ENCODE measurements at regions not wholly inside any gene's neighbourhood (a gene's known extent, or its start where the extent isn't known, plus 50 kb on each side); places are given as distances from the start of the nearest gene placed in this dataset.
"Not testable (repeated sequence)": the region's sequence is repeated elsewhere in the genome, so short reads cannot be mapped to it uniquely, and the experiment has no call there.

DNA sequence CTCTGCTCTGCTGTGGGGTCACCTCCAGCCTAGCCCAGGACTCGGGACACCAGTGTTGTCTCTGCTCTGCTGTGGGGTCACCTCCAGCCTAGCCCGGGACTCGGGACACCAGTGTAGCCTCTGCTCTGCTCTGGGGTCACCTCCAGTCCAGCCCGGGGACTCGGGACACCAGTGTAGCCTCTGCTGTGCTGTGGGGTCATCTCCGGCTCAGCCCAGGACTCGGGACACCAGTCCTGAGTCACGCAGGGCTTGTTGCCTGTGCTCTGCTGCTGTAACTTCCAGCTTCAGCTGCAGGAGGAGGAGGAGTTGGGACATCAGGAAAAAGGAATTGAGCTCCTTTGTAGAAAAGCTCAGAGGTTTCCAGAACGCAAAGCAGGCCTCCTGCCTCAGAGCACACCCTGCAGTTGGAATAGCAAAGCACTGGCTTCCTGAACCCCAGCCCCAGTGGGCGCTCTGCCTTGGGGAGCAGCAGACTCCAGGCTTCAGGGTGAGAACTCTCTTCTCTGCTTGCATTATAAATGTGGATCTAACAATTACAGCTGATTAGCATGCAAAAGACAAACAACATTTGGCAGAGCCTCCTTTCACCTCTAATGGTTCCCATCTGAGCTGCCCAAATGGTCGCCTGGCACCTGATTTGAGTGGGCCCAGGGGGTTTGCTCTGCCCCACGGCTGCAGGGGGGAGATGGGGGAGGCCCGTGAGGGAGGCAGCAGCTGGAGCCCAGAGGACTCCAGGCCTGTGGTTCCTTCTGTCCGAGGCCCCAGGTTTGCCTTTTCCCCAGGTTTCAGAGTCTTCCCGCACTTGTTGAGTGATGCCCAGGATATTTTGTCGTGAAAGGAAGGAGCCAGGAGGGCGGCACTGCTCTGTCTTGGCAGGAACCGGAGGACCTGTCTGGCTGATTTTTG, 323.7 kb downstream of the ADGRD1 start:
- DNase-seq: not testable (repeated sequence)

DNA sequence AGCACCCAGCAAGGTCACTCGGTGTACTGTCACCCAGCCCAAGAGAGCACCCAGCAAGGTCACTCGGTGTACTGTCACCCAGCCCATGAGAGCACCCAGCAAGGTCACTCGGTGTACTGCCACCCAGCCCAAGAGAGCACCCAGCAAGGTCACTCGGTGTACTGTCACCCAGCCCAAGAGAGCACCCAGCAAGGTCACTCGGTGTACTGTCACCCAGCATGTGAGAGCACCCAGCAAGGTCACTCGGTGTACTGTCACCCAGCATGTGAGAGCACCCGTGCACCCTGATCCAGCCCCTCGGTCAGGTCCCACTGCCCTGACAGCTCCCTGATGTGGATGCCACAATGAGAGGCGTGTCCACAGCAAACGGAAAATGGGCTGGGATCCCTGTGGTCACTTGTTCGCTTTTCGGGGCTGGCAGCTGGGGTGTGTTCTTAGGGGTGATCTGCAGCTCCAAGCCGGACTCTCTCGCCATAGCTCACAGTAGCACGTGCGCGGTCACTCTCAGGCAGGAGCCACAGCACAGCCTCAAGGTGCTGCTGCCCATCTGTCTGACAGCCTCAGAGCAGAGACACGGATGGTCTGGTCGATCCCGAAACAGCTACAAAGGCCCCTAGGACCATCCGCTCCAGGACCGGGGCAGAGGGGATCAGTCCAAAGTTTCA, 324.9 kb downstream of the ADGRD1 start:
- not testable (repeated sequence) for DNase-seq

DNA sequence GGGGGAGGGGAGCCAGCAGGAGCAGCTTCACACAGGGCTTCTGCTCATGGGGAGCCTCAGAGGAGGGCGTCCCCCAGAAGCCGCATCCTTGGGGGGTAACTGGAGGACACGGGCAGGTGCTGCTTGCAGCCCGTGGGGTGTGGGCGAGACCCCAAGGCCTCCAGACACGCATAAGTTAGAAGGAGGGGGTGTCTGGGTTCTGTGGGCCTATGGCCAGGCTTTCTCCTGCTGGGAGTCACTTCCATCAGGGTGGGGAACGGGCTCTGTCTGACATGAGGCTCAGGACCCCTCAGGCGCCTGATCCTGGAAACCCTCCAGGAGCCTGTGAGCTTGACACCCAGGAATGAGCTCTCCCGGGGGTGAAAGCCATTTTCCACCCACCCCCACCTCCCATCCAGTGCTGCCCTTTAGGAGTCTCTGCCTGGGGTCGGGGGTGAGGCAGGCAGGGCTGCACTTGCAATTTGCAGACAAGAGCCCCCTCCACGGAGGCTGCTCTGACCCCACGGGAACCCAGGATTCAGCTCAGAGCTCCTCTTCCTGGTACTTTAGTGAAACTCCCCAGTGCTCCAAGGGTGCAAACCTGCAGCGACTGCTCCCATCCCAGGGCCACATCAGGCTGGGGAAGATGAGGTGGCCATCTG, 325.7 kb downstream of the ADGRD1 start:
- DNase-seq: no peak

DNA sequence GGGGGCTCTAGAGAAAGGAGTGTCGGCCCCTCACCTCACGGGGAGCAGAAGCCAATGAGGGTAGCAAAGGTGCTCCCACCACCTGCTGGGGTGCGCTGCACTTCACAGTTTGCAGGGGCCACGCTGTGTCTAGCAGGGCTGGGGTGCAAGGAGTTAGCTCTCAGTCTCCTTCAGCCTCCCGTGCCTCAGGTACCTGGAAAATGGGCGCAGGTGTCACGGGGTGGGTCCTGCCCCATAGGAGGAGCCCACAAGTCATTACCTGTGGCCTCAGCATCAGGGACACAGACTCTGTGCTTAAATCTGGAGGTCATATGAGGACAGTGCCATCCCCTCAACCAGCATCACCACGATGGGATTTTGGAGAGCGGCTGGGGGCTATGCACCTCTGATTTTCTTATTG, 326.7 kb downstream of the ADGRD1 start:
- no peak for DNase-seq

DNA sequence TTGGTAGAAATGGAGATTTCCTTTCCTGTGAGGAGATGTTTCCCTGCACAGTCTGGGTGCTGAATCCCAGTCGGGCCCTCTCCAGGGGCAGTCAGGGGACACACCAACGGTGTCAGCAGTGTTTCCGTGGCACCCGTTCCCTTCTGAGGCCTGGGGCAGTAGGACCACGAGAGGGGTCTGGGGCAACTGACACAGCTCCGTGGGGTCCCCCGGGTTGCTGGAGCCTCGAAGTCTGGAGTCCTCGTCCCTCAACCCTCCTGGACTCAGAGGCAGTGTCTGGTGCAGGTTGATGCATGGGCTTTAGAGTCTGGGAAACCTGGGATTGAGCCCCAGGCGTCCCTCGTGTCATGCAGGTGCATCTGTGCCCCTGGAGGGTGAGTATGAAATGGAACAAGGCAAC, 327.3 kb downstream of the ADGRD1 start:
- DNase-seq: no peak

DNA sequence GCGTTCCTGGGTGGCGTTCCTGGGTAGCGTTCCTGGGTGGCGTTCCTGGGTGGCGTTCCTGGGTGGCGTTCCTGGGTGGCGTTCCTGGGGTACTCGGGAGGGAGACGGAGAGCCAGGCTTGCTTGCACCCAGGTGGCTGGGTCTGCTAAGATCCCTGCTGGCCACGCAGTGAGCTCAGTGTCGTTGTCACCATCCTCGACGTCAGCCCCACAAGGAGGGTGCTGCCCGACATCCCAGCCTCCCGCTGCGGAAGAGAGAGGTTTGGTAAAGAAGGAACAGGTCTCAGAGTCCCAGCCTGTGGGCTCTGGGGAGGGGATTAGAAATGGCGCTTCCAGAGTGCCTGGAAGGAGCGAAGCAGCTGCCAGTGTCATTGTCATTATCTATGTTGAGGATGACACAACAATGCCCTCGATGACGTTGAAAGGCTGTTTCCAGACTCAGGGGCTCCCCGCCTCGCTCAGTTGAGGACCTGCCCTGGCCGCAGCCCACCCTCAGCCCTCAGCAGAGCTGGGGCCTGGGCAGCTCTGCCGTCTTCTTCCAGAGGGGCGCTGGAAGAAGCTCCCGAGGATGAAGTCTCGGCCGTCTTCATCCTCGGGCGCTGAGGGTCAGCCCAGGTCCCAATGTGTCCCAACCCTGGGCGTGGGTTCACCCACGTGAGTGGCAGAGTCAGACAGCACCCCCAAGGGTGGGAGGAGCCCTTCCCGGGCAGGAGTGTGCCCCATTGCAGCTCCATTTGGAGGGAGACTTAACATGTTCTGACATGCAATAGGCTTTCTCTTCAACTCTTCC, 328.8 kb downstream of the ADGRD1 start:
- DNase-seq: no peak

DNA sequence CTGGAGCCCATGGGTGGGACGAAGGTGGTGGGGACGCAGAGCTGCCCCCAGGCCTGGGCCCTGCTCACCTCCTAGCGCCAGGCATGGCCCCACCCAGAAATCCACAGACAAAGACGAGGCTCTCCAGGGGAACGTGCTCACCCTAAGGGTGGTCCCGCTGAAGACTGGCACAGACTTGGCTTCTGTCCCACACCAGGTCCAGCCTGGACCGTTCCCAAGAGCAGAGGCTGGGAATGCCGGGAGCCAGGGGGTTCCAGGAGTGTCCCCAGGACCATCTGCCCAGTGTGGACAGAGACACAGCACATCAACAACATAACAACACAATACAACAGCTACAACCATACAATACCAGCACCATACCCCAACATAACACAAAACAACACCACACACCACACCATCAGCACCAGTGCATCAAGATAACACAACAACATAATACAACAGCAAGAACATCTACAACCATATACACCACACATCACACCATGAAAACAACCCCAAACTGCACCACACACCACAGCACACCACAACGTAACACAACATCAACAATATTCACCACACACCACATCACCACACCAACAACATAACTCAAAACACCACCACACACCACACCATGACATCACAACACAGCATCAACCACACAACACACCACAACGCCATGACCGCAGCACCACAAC, 329.6 kb downstream of the ADGRD1 start:
- DNase-seq: no peak

DNA sequence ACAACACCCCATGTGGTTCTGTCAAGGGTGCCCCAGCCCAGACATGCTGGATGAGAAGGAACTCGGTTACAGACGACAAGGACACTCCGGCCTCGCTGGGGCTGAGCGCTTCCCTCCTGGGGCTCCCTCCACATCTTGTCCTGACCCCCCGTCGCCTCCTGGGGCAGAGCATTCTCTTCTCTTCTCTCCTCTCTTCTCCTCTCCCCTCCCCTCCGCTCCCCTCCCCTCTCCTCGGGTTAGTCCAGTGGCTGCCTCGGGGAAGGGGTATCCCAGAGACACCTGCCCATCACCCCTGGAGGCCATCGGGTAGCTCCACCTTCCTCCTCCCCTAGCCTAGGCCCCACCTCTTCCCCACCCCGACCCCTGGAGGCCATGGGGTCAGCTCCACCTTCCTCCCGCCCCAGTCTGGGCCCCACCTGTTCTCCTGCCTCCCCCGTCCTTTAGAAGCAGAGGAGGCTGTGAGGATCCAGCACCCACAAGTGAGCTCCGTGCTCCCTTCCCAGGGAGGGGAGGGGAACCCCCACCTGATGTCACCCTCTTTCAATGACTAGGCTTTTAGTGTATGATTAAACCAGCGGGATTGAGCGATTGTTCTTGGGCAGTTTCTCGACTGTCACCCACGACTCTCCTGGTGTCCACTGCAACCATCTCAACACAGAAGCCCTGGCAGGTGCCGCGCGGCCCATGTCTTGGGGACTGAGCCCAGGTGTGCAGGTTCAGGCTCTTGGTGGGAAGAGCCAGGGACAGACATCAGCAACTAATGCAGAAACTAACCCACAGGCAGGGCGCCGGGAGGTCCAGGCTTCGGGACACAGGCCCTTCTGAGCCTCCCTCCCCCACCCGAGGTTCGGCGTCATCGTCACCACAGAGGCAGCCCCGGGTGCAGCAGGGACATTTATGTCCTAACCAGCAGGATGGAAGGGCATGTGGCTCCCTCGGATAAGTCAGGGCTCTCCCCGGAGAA, 330.4 kb downstream of the ADGRD1 start:
- DNase-seq: not testable (repeated sequence)

DNA sequence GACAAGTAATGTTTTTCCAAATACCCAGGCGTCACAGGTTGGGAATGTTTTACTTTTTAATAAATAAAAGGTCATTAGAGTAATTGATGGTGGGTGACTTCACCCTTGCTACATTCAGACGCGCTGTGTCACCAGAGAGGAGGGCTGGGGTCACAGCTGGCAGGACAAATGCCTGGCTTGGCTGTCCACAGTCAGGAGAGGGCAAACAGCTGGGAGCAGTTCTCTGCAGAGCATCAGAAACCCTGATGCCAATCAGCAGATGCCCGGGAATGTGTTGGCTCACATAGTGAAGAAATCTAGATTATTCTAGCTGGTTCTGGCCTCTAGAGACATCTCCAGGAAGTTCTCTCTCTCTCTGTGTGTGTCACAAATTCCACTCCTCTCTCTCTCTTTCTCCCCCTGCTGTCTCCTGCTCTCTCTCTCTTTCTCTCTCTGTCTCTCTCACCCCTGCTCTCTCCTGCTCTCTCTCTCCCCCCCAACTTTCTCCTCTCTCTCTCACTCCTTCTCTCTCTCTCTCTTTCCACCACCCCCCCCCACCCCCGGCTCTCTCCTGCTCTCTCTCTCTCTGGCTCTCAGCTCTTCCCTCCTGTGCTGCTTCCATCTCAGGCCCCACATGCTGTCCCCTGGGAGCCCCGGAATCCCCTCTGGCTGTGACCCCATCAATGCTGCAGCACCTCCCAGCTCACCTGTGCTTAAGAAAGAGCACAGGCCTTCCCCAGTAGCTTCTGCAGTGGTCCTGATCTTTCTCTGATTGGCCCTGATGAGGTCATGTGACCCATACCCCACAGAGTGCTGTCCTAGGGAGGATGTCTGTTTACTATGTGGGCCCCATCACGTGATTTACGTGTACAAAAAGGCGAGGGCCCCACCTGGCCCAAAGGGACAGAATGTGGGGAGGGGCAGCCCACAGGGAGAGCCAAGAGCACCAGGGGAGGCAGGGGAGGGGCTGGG, 331.5 kb downstream of the ADGRD1 start:
- DNase-seq: not testable (repeated sequence)

DNA sequence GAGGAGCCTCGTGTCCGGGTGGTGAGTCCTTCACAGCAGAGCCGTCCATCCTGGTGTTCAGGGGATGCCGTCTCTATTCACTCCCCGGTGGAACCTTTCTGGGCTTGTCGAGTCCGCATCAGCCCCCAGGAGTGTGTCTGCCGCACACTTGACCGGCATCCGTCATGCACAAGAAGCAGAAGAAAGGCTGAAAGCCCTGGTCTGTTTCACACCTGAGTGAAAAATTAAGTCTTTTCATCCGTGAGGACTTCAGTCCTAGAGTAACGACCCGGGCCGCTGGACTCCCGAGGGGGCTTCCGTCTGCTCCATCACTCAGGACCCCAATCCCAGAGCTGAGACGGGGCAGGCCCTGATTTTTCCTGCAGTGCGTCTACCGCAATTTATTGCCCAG, 332.2 kb downstream of the ADGRD1 start:
- not testable (repeated sequence) for DNase-seq

DNA sequence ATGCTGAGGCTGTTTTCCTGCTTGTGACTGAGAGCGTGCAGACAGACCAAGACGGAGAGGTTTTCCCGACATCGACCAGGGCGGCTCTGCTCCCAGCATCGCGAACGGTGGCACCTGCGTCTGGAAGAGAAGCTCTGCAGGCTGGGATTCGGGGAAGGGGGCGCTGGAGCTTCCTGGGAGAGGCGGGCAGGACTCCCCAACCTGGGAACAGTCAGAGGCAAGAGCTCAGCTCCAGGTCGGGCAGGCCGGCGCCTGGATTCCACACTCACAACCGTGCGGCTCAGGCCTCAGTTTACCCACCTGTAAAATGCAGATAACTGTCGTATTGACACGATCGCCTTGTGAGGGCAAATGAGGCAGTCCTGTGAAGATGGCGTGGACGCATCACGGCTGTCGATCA, 332.6 kb downstream of the ADGRD1 start:
- DNase-seq: not testable (repeated sequence)

DNA sequence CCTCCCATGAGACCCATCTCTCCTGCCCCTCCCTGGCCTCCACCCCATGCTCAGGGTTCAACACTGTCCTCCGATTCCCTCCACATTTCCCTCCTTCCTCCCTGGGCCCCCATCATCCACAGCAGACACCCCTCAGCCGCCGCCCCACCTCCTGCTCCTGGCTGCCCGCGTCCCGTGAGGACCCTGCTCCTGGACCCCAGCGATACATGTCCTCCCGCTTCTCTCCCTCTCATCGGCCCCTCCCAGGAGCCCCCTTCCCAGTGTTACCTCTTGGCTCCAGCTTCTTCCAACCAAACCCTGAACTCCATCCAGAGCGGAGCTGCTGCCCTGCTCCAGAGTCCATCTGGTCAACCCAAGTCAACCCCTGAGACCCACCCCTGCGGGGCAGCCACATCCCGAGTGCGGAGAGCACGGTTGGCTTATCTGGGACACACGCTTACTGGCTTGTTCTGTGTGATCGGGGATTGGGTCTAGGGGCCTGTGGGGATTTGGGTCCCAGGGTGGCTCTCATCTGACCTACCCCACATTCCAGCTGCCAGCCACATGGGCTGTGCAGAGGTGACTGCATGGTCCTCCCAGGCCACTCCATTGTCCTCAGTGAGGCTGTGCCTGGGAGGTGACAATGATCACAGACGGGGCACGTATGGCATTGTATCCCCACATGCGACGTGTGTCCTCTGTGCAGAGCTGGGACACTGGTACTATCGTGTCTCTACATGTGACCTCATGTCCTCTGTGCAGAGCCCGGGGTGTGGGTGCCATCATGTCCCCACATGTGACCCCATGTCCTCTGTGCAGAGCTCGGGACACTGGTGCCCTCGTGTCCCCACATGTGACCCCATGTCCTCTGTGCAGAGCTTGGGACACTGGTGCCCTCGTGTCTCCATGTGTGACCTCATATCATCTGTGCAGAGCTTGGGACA, 333.6 kb downstream of the ADGRD1 start:
- no peak for DNase-seq

DNA sequence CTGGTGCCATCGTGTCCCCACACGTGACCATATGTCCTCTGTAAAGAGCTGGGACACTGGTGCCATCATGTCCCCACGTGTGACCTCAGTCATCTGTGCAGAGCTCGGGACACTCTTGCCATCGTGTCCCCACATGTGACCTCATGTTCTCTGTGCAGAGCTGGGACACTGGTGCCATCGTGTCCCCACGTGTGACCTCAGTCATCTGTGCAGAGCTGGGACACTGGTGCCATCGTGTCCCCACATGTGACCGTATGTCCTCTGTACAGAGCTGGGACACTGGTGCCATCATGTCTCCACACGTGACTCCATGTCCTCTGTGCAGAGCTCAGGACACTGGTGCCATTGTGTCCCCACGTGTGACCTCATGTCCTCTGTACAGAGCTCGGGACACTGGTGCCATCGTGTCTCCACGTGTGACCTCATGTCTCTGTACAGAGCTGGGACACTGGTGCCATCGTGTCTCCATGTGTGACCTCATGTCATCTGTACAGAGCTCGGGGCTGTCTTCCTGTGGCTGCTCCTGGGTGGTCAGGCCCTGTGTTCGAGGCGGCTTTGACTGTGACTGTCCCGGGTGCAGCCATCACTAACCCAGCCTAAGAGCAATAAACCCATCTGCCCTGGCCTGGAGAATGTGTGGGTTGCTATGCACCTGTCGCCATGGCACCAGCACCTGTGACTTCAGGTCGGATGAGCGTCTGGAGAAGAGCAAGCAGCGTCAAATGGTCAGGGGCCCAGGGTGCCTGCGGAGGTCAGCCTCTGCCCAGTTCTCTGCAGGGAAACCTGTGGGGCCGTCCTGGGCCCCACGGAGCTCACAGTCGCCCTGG, 334.4 kb downstream of the ADGRD1 start:
- DNase-seq: no peak

DNA sequence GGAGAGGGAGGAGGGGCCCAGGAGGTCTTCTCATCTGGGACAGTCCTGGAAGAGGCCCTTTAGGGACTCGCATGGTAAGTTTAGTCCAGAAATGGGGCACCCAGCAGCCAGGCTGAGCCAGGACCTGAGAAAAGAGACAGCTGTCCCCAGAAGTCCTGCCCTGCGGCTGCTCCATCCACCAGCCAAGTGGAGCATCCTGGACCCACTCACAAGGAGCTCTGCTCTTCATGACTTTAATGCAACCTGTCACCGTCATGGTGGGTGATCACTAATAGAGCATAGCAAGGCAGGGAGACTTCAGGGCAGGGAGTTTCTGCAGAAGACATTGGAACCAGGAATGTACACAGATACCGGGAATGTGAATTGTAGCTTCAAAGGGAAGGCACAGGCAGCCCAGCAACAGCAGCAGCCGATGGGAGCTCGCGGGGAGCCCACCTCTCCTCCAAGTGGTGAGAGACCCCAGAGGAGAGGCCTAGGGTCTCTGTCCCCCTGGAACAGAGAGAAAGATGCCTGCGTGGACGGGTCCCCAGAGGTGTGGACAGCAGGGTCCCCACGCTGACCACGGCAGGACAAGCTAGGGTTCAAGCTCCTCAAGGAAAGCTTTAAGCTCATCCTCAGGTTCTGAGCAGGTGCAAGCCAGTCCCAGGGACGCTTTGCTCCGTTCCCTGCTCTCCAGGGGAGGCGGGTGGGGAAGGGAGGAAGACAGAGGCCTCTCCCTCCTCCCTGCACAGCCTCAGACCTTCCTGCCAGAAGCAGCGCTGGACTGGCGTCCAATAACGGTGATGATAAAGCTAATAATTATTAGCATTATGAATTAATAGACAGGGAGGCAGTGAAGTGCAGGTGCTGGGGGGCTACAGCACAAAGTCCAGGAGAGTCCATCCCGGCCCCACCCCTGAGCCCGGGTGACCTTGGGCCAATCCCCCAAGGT, 335.3 kb downstream of the ADGRD1 start:
- not testable (repeated sequence) for DNase-seq

DNA sequence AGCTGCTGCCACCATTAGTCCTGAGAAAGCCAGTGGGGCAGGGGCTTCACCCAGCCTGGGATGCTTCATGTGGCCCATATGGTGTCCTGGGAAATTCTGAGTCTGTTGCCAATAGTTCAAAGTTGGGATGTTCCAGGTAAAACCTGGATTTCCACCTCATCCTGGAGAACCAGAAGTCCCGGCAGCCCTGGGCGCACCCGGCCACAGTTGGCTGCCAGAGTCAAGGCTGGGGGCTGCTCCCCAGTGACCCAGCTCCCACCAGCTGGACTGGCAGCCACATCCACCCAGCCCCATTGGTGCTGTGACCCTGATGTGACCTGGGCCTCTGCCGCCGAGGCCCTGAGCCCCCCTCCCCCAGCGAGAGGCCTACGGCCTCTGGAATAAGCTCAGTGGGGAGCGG, 336.1 kb downstream of the ADGRD1 start:
- not testable (repeated sequence) for DNase-seq

DNA sequence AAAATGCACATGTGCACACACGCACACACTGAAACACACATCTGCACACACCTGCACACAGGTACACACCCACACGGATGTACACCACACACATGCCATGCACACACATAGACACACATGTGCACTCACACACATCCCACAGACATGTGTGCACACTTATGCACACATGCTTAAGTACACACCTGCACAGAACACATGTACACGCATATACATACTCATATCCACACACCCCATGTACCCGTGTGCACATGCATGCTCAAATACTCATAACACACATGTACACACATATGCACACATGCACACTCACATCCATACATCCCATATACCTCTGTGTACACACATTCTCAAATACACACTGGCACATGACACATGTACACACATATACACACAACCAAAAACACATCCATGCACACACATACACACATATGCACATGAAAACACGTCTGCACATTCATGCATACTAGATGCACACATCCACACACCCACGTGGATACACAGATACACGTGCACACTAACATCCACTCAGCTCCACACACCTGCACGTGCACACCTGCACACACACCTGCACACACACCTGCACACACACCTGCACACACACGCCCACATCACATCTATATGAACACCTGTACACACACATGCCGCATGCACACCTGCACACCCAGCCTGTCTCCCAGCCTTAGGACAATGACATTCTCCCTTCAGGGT, 336.7 kb downstream of the ADGRD1 start:
- DNase-seq: no peak

All from Kasumi-1 (cell line).